Activated naive CD4-positive, alpha-beta T cell (primary cell): ENCODE measurements at regions not wholly inside any gene's neighbourhood (a gene's known extent, or its start where the extent isn't known, plus 50 kb on each side); places are given as distances from the start of the nearest gene placed in this dataset.
"Not testable (repeated sequence)": the region's sequence is repeated elsewhere in the genome, so short reads cannot be mapped to it uniquely, and the experiment has no call there.

ENCODE experiments used
- DNase-seq, 4 experiments: peaks; one replicate each; lab custom pipeline; 2025; lab: John Stamatoyannopoulos, UW

DNA sequence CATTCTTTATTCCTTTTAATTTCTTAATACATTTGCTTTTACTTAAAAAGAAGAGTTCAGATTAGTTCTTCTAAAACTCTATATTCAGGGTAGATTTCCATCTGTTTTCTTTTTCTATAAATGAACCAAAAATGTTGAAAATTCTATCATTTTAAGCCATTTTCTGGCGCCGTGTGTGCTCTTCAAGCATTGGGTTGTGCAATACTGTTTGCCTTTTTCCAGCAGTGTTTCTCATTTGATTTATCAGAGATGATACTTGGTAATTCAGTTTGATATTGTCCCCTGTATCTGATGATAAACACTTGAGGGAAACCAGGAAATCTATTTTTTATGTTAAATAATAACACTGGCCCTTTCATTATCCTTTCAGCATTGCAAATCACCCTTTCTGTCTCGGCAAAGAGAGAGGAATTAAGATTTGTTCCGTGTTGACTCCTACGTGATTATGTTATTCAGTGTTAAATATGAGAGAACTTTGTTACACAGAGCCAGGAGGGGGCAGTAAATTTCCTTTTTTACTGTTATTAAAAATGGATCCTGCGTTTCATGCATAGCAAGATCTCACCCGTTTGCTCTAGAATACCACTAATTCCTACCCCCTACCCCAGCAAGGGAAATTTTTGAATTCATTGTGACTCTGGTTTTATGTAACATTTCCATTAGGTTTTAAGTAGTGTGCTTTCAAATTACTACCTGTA lies 606.9 kb upstream of the RBFOX1 start:
- DNase-seq: no peak

DNA sequence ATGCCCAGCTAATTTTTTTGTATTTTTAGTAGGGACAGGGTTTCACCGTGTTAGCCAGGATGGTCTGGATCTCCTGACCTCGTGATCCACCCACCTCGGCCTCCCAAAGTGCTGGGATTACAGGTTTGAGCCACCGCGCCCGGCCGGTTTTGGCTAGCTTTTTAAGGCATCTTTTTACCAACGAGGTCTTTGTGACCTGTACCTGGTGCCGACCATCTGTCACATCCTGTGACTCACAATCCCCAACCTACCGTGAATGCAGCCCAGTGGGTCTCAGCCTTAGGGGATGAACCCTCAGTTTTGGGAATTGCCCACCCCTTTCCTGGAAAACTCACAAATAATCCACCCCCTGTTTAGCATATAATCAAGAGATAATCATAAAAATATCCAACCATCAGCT lies 607.4 kb upstream of the RBFOX1 start:
- DNase-seq: not testable (repeated sequence)

DNA sequence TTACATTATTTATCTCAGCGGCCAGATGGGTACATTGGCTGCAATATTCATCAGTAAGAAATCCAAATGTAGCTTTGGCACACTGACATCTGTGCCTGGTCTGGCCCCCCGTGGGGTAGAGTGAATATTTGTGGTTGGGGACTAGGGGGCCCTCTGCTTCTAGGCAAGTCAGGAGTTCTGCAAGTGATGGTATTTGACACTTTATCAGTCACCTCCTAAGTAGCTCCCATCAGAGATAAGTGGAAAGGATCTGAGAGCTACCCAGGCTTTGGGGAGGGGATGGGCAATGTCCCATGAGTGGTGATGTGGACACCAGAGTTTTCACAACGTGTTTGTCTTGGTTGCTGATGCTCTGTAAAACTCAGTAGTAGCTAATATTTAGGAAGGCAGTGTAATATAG lies 609.9 kb upstream of the RBFOX1 start:
- no peak for DNase-seq

DNA sequence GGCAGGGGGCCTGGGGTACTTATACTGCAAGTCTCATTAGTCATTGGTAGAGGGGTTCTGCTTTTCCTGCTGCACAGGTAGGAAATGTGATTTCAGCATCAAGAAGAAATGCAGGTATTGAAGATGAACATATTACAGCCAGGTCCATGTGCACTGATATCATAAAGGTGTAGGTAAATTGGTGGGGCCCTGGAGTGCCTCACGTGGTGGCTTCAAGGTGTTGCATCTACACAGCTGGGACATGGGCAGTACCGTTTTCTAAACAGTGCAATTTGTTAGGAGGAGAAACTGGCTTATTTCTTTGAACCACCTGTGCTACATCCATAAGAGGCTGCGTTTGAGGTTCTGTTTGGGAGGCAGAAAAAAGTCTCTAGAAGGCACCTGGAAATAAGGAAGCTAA lies 618.1 kb upstream of the RBFOX1 start:
- DNase-seq: no peak

DNA sequence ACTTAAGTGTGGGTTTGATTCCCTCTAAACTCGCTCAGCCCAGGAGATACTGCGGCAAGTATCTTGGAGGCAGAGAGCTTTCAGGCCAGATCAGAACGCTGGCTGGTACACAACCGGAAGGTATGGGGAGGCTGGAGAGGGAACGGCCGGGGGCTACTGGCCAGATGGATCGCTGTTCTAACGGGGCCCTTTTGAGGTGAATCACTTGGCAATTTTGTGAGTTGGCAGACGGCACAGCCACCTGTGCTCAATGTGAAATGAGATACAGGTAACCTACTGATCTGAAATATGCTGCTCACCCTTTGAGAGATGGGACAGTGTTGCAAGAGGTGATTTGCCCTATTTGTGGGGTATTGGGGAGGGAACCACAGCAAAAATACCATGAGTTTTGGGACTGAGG lies 622.9 kb upstream of the RBFOX1 start:
- no peak for DNase-seq

DNA sequence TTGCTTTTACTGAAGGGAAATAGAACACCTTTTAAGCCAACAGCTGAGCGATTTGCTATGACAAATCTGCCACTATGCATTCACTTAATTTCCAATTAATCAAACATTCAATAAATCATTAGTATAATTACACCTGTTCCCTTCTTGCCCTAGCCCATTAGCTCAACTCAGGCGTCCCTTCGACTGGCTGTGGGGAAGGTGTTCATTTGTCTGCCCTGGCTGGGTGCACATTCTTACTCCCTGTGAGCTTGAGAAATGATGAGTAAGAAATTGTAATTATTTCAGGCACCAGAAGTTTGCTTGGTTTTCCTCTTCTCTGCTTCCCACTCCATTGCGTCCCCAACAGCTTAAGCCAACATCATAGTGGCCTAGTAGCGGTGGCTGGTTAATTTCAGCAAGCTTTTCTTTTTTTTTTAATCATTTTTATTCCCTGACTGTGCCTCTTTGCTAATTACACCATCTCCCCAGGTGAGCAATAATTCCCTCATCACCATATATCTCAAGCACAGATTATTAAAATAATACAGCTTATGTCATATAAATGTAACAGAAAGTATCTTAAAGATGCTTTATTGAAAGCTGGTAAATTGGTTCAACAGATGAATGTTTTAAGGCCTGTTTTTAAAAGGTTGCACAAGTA lies 623.9 kb upstream of the RBFOX1 start:
- no peak for DNase-seq

DNA sequence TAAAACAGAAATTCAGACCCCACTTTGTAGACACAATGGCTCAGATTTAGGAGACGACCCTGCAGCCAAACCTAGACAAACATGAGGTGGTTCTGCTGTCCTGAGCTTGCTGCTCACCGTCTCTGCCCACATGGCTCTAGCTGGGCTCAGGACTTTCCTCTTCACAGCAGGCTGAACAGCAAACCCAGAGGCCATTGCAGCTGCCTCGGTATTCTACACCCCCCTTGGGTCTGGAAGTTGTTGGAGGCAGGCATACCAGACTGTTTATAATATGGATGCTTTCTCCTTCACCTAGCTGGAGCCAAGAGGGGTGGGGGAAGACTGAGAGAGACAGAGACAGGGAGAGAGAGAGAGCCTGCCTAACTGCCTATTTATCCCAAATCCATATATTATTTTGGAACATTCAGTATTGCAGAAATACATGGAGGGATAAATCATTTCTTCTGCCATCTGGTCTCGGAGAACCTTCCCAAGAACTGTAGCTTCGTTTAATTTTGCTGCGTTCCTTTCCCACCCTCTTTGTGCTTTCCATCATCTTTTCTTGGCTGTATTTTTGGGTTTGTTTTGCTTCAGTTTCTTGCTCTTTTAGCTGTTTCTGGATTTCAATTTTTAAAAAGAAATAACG lies 628.2 kb upstream of the RBFOX1 start:
- DNase-seq: no peak

DNA sequence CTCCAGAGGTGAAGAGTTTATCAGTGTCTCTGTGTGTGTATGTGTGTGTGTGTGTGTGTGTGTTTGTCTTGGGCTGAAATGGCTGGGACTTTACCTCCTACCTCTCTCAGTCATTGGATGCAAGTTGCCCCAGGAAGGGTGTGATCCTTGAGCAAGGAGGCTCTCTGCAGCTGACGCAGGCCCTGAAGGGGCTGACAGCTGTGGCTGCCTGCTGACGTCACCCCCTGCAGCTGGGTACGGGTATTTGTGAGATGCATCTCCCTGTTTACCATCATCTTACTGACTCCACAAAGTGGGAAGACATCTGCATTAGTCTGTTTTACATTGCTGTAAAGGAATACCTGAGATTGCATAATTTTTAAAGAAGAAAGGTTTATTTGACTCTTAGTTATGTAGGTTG lies 631.5 kb upstream of the RBFOX1 start:
- DNase-seq: no peak

DNA sequence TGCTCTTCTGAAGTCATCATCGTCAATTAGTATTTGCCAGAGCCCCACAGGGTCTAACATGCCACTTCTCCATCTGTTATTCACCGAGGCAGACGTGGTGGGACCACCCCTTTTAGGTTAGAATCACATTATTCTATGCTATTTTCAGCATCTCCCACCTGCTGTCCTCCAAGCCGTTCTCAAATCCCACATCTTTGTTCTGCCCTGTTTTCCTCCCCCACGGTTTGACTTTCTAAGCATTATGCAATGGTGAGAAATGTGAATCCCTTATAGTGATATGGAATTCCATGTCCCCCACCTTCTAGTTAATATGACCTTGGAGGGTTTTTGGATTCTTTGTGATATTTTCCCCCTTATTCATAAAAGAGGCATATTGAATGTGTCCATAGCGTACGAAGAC lies 634.1 kb upstream of the RBFOX1 start:
- DNase-seq: no peak

DNA sequence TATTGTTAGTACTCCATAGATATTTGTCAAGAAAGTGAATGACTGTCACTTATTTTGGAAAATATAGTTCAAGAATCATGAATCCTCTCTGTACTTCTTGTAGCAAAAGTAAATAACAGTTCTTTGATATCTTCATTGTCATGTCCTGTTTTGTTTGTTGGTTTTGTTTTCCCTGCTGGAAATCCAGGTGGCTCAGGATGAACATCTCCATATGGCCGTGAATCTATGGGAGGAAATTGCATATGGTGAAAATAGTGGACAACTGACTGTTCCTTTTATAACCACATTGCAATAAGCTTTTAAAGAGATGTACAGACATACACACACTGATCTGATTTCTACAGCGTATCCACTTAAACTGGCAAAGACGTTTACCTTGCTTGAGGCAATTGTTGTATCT lies 637.0 kb upstream of the RBFOX1 start:
- no peak for DNase-seq

DNA sequence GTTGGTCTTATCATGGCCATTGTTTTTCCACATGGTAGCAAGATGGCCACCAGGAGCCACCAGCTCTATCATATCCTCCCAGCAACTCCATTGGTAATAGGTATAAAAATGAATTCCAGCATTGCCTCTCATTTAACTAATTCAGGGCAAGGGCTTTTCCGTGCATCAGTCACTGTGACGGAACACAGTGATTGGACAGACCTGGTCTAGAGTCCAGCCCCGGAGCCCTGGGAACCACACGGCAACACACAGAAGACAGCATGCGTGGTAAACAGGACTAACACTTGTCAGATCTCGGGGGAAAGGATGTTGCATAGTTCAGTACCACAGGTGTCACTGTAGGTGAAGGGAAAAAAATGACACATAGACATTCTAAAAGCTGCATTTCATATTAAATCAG lies 638.0 kb upstream of the RBFOX1 start:
- no peak for DNase-seq

DNA sequence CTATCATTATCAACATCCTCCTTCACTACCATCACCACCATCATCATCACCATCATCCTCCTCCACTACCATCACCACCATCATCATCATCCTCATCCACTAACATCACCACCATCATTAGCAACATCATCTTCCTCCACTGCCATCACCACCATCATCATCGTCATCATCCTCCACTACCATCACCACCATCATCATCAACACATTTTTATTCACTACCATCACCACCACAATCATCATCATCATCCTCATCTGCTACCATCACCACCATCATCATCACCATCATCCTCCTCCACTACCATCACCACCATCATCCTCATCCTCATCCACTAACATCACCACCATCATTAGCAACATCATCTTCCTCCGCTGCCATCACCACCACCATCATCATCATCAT lies 639.2 kb upstream of the RBFOX1 start:
- DNase-seq: not testable (repeated sequence)

DNA sequence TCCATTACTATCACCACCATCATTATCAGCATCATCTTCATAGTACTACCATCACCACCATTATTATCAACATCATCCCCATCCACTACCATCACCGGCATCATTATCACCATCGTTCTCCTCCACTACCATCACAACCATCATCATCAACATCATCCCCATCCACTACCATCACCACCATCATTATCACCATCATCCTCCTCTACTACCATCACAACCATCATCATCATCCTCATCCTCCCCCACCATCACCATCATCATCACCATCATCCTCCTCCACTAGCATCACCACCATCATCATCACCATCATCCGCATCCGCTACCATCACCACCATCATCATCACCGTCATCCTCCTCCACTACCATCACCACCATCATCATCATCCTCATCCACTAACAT lies 639.8 kb upstream of the RBFOX1 start:
- DNase-seq: no peak

DNA sequence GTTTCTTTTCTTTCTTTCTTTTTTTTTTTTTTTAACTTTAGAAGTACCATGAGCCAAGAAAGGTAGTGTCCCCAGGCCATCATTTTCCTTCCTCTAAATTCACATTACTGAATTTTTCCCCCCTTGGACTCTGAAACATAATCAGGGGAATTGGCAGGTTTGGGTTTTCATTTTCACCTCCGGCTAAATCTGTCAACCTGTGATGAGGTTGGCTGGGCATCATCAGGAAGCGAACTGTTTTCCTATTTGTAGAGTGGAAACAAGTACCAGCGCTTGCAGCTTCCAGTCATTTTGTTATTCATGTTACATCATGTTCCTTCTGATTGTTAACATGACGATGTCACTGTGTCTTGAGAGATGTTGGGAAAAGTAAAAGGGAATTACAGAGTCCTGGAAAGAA lies 641.9 kb upstream of the RBFOX1 start:
- no peak for DNase-seq

DNA sequence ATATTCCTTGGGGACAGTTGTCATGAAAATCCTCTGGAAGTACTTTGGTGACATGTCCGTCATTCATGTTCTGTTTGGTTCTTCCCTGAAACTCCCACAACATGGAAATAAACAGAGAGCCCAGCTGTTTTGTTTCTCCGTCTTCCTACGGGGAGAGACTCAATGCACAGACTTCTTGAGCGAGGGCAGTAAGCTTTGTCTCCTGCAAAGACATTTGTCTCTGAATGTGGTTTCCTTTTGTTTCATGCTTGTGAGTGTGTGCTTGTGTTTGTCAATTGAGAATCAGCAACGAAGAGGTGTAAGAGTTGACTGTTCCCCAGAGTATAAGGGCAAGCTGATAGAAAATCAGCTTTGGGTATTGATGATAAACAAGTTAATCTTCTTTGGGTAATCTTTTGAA lies 643.0 kb upstream of the RBFOX1 start:
- no peak for DNase-seq

DNA sequence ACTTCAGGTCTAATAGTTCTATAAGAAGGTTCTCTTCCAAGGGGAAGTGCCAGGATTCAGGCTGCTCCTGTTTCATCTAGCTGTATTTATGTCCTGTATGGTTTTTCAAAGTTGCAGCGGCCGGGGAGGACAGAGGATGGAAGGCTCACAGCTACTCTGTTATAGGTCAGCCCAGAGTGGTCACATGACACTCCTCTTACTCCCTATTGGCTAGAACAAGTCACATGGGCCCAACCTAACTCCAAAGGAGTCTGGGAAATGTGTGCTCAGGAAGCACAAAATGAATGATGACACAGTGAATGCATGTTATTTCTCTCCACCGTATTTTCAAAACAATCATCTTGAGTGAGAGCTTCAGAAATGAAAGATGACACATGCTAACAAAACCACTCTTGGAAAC lies 645.1 kb upstream of the RBFOX1 start:
- no peak for DNase-seq

DNA sequence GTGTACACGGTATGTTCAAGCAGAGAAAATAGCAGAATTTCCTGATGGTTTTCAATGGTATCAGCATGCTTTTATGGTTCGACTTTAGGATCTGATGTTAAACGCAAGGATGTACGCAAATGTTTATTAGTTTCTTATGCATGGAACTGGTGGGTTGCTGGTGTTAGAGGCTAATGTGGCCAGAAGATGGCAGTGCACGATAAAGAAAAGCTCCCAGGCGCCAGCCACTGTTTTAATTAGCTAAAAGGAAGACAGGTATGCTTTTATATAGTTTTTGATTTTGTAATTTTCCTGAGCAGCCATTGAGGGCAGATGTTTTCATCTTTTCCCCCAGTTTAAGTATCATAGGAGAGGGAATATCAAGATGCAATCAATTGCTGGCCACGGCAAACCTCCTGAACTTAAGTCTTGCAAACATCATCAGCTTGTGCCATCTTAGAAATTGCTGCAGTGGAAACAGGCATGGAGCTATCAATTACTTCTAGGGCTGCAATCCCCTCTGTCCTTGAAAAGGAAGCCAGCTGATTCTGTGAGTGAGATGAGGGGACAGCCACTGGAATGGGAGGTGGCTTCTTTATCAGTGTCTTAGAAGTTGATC lies 648.5 kb upstream of the RBFOX1 start:
- DNase-seq: no peak

DNA sequence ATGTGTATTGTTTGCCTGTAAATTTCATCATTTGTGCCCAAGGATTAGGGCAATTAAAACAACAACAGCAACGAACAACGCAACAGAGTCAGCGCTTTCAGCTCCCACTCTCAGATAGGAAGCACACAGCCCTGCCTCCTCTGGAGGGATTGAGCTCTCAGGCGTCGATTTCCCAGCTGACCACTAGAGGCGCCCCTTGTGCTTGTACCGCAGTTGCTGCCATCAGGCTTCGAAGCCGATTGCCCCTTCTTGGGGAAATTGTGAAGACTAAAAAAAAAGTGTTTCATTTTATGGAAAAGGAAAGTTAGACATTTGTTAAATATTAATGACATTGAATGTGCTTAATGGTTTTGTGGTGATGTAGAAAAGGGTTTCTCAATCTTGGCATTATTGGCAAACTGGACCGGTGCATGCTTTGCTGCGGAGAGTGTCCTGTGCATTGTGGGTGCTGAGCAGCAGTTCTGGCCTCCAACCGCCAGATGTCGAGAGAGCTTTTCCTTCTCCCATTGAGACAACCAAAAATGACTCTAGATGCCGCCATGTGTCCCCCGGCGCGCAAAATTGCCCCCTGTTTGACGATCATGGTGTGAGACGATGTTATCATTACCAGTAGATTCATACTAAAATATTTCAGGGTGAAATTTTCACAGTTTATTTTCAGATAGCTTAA lies 650.4 kb upstream of the RBFOX1 start:
- no peak for DNase-seq

DNA sequence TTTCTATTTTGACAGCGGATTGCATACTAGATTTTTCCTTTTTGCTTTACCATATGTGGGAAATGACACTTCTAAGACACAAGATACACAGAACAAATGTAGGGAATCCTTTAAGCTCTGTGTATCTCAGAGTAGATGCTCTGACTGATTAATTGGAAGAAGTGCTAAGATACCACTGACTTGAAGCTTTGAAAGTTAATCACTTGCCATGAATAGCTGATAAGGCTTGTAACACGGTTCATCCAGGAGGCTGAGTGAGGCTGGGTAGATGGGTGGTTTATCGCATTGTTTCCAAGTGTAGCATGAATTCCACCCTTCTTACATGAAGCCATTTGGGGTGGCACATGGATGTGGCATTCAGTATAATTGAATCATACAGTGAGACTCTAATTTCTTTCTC lies 654.1 kb upstream of the RBFOX1 start:
- no peak for DNase-seq

DNA sequence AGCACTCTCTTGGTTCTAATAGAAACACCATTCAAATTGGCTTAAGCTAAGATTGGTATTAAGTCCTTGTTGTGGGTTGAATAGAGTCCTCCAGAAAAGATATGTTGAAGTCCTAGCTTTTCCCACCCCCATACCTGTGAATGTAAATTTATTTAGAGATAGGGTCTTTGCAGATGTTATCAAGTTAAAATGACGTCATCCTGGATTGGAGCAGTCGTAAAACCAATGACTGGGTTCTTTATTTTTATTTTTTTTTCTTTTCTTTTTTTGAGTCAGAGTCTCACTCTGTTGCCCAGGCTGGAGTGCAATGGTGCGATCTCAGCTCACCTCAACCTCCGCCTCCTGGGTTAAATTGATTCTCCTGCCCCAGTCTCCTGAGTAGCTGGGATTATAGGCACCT lies 658.6 kb upstream of the RBFOX1 start:
- no peak for DNase-seq

DNA sequence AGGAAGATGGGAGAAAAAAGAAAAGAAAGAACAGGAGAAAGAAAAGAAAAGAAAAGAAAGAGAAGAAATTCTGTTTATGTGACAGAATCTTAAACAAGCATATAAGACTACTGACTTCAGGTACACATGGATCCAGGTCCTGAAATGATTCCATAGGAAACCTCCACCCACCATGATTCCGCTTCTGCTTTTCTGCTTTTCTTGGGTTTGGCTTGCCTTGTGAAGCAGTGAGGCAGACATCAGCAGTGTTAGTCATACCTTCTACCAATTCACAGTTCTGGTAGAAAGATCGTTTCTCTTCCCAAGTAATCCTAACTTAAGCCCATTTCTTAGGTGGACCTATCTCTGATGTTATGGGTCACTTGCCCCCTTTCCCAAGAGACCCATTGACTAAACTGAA lies 660.1 kb upstream of the RBFOX1 start:
- DNase-seq: no peak

DNA sequence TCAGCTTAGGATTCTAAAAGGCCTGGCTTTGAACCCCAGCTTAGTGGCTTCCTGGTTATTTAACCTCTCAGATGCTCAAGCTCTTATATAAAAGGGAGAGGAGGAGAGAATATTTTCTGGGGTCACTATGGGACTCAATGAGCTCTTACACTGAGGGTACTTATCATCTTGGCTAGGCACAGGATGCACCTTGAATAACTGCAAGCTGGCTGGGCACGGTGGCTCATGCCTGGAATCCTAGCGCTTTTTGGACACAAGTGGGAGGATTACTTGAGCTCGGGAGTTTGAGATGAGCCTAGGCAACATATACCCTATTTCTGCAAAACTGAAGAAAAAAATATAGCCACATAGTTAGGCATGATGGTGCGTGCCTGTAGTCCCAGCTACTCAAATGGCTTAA lies 665.3 kb upstream of the RBFOX1 start:
- no peak for DNase-seq

DNA sequence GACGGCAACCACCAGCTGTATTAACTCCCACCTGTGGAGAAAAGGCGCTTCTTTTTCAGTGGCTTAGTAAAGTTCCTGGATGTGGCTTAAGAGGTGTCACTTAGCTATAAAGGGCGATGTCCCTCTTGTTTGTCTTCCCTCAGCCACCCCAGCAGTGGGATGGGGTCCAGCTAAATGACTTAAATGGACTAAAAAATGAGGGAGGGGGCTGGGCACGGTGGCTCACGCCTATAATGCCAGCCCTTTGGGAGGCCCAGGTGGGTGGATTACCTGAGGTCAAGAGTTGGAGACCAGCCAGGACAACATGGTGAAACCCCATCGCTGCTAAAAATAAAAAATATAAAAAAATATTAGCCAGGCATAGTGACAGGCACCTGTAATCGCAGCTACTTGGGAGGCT lies 667.5 kb upstream of the RBFOX1 start:
- DNase-seq: no peak
